D341Med (cell line): ENCODE measurements at regions not wholly inside any gene's neighbourhood (a gene's known extent, or its start where the extent isn't known, plus 50 kb on each side); places are given as distances from the start of the nearest gene placed in this dataset.
"Not testable (repeated sequence)": the region's sequence is repeated elsewhere in the genome, so short reads cannot be mapped to it uniquely, and the experiment has no call there.

Source experiments
- DNase-seq: peaks from one replicate; pipeline ENCODE4 v3.0.0; 2012; ENCODE audit warnings: low spot score

DNA sequence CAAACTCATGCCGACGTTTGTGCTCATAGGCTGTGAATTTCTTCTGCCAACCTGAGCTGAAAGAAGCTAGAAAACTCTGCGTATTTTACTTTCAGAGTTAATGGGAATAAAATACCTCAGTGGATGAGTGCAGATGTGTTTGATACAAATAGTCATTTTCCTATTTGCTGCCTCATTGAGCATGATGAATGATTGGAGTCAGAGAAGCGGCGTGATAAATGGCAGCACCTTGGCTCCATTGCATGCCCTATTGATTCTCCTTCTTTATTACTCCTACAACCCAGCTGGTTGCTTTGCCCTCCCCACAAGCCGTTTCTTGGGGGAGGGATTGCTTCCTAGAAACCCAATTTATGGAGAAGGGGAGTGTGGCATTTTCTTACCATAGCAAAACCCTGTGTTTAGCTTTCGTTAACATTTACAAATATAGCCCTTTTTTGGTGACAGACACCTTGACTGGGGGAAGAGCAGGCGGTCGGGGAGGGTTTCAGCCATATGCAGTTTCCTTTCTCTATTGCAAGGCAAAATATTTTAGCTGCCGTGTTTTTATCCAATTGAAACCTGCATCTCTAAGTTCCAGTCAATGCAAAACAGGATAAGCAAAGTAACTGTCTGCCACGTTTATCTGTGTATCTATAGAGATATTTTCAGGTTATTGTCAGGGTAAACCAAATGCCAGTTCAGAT is 93.1 kb upstream of the TBCA start:
- no peak for DNase-seq

GRCh38 chr5:77867914-77868313 is 91.8 kb upstream of the TBCA start:
- DNase-seq: no peak

DNA sequence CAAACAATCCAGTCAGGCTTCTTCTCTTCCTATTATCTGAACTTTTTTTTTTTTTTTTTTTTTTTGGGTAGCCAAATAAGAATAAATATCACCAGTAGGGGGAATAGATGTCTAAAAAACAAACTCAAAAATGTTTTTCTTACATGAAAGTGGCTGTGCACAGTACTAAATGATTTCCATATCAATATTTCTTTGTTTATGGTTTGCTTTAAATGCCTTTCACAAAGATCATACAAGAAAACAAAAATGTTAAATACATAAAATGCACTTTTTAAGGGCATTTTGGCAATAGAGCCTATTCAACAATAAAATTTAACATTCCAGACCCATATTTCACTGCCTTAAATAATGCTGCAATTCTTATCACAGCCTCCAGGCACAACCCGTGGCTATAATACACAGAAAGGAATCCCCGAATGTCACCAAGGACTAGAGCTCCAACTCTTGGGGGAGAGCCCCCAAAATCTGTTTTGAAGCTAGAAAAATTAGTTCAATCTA is 91.1 kb upstream of the TBCA start:
- DNase-seq: no peak

DNA sequence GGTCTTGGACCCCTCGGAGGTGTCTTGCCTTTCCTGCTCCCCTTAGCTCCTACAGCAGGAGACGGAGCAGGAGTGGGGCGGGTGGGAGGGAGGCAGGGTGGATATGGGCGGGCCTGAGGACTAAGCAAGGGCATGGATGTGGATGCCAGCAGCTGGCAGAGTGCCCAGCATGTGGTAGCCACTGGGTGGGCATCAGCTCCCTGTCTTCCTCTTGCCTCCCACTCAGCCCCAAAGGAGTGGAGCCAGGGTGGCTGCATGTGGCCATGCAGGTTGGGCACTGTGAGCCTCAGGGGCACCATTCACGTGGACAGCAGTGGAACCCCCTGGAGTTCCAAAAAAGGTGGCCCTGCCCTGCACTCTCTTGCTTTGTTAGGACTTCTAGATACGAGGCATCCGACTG is 90.1 kb upstream of the TBCA start:
- no peak for DNase-seq

DNA sequence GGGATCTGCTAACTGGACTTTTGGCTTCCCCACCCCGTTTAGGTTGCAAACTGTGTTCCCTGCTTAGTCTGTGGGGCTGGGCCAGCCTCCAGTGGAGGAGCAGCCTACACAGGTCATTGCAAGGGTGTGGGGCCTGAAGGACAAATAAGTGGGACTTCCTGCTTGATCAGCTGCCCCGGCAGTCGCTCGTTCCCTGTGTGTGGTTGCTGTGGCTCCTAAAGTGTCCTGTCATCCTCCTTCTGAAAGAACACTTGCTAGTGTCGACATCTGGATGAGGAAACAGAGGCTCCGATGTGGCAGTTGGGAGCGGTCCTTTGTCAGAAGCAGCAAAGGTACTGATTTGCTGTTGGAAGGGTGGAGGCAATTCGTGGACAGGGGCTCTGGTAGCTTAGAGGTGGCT is 88.9 kb upstream of the TBCA start:
- DNase-seq: no peak

GRCh38 chr5:77863181-77863580 is 87.0 kb upstream of the TBCA start:
- no peak for DNase-seq

DNA sequence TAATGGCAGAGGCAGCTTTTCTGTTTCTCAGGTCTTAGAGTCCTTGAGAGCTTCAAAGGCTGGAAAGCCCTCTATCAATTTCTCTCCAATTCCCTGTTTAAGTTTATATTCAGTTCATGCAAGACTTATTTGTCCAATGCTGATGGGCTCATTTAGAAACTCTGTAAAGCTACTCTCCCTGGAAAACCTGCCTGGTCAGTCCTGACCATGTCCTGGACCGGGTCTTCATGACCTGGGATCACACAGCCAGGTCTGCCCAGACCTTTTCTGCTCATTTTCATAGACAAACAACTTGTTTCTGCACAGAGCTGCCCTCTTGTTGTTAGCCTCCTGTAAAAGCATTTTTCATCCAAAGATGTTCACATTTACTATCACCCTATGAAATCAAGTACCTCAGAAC is 85.4 kb upstream of the TBCA start:
- DNase-seq: no peak

GRCh38 chr5:77859306-77859705 is 83.2 kb upstream of the TBCA start:
- no peak for DNase-seq

GRCh38 chr5:77858678-77859077 is 82.5 kb upstream of the TBCA start:
- not testable (repeated sequence) for DNase-seq

- no peak for DNase-seq
These were observed 79.2 kb upstream of the TBCA start for GRCh38 chr5:77855369-77855768.

DNA sequence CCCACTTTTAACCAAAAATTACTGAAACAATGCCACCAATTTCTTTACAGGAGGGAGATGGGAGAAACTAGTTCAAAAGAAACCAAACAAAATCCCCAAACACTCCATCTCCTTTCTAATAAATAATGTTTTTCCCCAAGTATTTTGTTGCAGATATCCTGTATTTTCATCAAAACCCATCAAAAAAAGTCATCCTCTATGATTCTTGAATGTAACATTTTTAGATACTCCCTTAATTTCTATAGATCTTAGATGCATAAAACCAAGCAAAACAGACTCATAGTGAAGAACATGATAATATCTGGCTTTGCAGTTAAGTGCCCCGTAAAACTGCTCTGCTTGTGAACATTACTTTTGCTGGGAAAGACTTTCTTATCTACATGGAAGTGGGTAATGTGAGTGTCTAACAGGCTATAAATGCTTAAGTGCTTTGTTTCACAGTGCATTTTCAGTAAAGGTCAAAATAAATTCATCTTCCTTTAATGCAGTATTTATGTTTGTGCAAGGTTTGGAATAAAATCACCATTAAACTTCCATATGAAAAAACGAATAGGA is 77.3 kb upstream of the TBCA start:
- no peak for DNase-seq

DNA sequence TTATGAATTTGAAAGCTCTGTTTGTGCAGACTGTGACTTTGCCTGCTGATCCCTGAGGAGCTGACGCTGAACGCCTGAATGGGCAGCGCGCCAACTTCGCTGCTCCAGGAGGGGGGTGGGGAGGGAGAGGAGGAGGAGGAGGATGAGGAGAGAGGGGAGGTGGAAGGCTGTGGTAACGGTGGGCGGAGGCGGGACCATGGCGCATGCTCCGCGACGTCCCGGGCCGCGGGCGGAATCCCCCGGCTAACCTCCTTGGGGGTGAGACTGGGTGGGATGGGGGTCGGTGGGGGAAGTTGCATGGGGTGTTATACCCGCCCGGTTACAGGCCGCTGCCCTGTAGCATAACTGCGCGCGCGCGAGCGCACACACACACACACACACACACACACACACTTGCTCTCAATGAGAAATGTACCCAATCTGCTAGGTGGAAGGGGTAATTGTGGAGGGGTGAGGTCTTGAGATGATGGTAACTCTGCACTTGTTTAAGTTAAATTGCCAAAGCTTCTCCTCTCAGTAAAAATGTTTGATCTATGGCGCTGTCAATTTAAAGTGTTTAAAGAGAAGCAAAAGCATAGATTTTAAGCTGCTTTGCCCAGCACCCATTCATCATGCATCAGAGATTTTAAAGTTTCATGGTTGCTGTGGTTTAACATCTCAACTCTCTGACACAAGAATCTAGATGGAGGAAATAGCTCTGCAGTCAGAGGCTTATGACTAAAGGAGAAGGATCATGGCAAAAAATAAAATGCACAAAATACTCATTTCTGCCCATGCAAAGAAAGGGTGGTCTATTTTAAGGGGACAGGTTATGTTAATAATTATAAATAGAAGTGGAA is 76.6 kb upstream of the TBCA start:
- DNase-seq: no peak

DNA sequence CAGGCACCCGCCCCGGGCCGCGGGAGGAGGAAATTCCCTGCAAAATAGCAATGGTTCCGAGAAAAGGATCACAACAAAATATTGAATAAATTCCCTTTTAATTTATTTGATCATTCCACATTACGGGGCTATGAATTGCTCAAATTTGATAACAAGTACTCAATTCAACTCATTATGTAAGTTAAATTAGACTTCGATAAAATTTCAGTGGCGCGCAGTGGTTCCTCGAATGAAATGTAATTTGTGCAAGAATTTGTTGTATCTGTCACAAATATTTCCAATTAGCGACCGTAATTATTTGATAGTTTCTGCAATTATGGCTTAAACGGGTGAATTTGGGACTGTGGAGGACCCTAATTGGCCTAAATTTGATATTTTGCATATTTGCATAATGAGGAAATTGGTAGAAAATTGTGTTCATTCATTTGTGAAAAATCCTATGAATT is 76.0 kb upstream of the TBCA start:
- DNase-seq: no peak

DNA sequence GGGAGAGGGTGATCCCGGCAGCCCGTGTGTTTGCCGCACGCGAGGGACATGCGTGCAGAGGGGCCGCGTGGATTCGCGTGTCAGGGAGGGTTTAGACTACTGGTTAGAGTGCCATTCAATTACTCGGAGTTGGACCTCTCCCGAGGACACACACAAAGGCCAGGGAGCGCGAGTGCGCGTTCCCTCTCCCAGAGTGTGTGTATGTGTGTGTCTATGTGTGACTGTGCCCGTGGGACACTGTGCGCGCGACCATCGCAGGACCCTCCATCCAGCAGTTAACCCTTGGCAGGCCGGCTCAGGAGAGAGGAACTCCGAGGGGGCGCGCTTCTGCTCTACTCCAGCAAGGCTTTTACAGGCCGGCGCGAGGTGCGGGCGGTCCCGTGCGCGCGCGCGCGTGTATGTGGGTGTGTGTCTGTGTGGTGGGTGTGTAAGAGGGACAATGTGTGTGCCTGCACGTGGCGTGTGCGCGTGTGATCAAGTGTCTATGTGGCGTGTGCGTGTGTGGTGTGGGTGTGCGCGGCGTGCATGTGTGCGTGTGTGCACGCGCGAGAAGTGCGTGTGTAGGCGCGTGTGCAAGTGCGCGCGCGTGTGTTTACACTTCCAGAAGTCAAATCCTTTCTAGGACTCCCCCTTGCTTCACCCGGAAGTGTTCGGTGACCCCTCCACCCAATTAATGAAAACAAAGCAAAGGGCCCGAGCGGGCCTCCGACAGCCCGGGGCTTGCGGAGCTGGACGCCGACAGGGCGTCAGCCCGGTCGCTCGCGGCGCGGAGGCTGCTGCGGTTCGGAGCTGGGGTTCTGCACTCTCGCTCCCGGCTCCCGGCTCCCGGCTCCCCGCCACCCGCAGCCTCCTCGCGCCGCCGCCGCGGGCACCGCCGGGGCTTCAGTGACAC is 75.3 kb upstream of the TBCA start:
- DNase-seq: no peak

DNA sequence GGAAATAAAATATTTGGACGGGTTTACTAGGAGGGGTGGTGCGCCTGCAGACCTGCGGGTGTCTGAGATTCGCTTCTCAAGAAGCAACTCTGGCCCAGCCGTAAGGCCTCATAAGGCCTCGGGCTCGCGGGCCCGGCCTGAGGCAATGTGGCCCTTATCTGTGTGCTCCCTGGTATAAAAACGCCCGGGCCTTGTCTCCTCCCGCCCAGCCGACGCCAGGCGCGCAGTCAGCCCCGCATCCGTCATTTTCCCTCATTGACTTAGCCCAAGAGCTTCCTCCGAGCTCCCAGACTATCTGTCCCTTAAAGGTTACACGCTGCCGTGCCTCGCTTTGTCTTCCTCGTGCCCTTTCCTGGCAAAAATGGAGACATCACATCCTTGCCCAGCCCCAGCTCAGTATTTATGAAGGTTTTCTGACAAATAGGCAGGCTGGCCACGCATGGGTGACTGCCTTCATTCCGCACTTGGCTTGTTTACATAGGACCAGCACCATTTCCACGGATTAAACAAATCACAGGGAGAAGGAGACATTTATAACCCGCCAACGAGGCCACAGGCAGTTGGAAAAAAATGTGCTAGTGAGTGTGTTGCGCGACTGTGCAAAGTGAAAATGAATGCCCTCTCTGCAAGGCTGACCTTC is 74.5 kb upstream of the TBCA start:
- DNase-seq: no peak

DNA sequence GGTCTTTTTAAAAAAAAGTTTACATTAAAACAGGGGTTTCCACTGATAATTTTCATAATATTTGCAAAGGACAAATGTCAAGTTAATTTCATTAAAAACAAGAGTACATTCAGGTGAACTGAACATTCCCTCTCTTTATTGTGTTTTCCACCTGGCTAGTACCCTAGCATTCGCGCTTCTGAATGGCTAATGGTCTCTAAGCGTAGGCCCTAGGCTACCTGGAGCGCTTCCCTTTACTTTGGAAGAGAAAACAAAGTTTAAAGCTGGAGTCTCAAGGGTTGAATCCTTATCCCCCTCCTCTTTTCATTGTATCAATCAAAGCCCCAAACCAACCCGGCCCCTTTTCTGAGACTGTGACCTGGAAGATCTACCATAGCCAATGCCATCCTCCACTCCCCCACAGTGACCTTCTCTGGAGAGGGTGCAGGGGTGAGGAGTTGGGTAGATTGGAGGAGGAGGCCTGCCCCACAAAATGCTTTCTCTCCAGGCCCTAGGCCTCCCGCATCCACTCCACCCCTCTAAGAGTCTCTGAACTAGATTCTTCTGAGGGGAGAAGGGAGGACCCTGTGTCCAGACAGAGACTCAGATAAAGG is 73.3 kb upstream of the TBCA start:
- no peak for DNase-seq

GRCh38 chr5:77847814-77848290 is 71.7 kb upstream of the TBCA start:
- no peak for DNase-seq

DNA sequence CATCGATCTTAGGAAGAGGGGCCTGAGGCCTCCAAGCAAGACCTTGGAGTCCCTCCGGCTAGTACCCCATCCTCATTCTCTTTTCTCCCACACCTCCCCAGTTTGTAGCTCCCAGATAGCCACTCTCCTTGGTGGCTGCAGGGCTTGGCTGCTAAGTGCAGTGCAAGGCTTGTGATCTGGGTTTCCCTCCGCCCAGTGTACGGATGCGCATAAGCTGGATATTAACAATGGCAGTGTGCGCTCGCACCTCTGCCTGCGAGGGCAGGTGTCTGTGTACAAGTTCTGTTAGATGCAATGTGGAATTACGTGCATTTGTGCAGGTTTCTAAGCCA is 71.0 kb upstream of the TBCA start:
- DNase-seq: no peak

GRCh38 chr5:77846422-77847128 is 70.4 kb upstream of the TBCA start:
- DNase-seq: no peak

- no peak for DNase-seq
These were observed 69.1 kb upstream of the TBCA start for GRCh38 chr5:77845324-77845646.
